Liver (tissue), 8 donors: ENCODE measurements at regions not wholly inside any gene's neighbourhood (a gene's known extent, or its start where the extent isn't known, plus 50 kb on each side); places are given as distances from the start of the nearest gene placed in this dataset.

ENCODE experiments used
- DNase-seq: peaks from one replicate; pipeline ENCODE4 v3.0.0-alpha.2; 2017; ENCODE audit warnings: low spot score
- H3K27ac ChIP-seq, 2 donors: one replicate each; pipeline ENCODE4 v1.7.0; 2013; ENCODE audit warnings: inconsistent platforms in 2 of 2, low read length in 2 of 2, control low read depth in 1 of 2, low read depth in 1 of 2, mild to moderate bottlenecking in 1 of 2
- H3K27me3 ChIP-seq, 4 donors: one replicate each; pipeline versions ENCODE4 v1.6.1 to v1.7.0; 2013; ENCODE audit warnings: low read length in 3 of 4, inconsistent platforms in 1 of 4, mild to moderate bottlenecking in 1 of 4, moderate library complexity in 1 of 4; ENCODE audit not compliant: control insufficient read depth in 4 of 4, insufficient read depth in 4 of 4
- H3K36me3 ChIP-seq, 4 donors: one replicate each; pipeline versions ENCODE4 v1.6.1 to v1.7.0; 2013; ENCODE audit warnings: low read length in 3 of 4, mild to moderate bottlenecking in 3 of 4, low read depth in 1 of 4, moderate library complexity in 1 of 4; ENCODE audit not compliant: control insufficient read depth in 4 of 4, insufficient read depth in 3 of 4
- H3K4me1 ChIP-seq, 4 donors: one replicate each; pipeline versions ENCODE4 v1.6.1 to v1.7.0; 2013; ENCODE audit warnings: low read length in 3 of 4, mild to moderate bottlenecking in 3 of 4, moderate library complexity in 1 of 4; ENCODE audit not compliant: control insufficient read depth in 4 of 4, insufficient read depth in 4 of 4
- H3K4me3 ChIP-seq, 3 donors: one replicate each; pipeline versions ENCODE4 v1.6.1 to v1.7.0; 2013; ENCODE audit warnings: low read length in 3 of 3, control low read depth in 1 of 3, low read depth in 1 of 3, mild to moderate bottlenecking in 1 of 3
- H3K9ac ChIP-seq, 2 donors: one replicate each; pipeline ENCODE4 v1.7.0; 2013; ENCODE audit warnings: low read length in 2 of 2, mild to moderate bottlenecking in 2 of 2, moderate library complexity in 2 of 2, control low read depth in 1 of 2, low read depth in 1 of 2
- H3K9me3 ChIP-seq, 4 donors: one replicate each; pipeline versions ENCODE4 v1.6.1 to v1.7.0; 2013; ENCODE audit warnings: low read length in 3 of 4; ENCODE audit not compliant: control insufficient read depth in 4 of 4
- EGR1 ChIP-seq, 2 donors: IDR thresholded peaks; 2 replicates each; pipeline ENCODE4 v1.6.1; 2016 to 2018; ENCODE audit warnings: antibody characterized with exemption in 2 of 2, low read depth in 2 of 2
- FOXA1 ChIP-seq: IDR thresholded peaks from 2 replicates; pipeline ENCODE4 v1.6.1; 2016; ENCODE audit warnings: antibody characterized with exemption
- GABPA ChIP-seq, 2 donors: IDR thresholded peaks in 1 of 2; conservative IDR thresholded peaks in 1 of 2; 2 replicates each; pipeline ENCODE4 v1.6.1; 2016; ENCODE audit warnings: antibody characterized with exemption in 2 of 2, mild to moderate bottlenecking in 1 of 2, moderate library complexity in 1 of 2
- HNF4A ChIP-seq, 2 donors: conservative IDR thresholded peaks; 2 replicates each; pipeline ENCODE4 v1.6.1; 2016; ENCODE audit warnings: antibody characterized with exemption in 2 of 2, mild to moderate bottlenecking in 2 of 2
- HNF4G ChIP-seq: IDR thresholded peaks from 2 replicates; pipeline ENCODE4 v1.6.1; 2016; ENCODE audit warnings: antibody characterized with exemption
- NR2F2 ChIP-seq: IDR thresholded peaks from 2 replicates; pipeline ENCODE4 v1.6.1; 2016; ENCODE audit warnings: antibody characterized with exemption
- RAD21 ChIP-seq, 2 donors: IDR thresholded peaks; 2 replicates each; pipeline ENCODE4 v1.6.1; 2016; ENCODE audit warnings: antibody characterized with exemption in 2 of 2, mild to moderate bottlenecking in 2 of 2
- RXRA ChIP-seq, 2 donors: IDR thresholded peaks; 2 replicates each; pipeline ENCODE4 v1.6.1; 2017 to 2018; ENCODE audit warnings: antibody characterized with exemption in 2 of 2, mild to moderate bottlenecking in 1 of 2
- SP1 ChIP-seq: IDR thresholded peaks from 2 replicates; pipeline ENCODE4 v1.6.1; 2018; ENCODE audit warnings: antibody characterized with exemption, mild to moderate bottlenecking
- TAF1 ChIP-seq: conservative IDR thresholded peaks from 2 replicates; pipeline ENCODE4 v1.6.1; 2016; ENCODE audit warnings: antibody characterized with exemption, mild to moderate bottlenecking
- YY1 ChIP-seq: IDR thresholded peaks from 2 replicates; pipeline ENCODE4 v1.6.1; 2016; ENCODE audit warnings: antibody characterized with exemption, mild to moderate bottlenecking
- WGBS: extraction: QIAGEN DNeasy Blood & Tissue Kit; methylation state at CpG from one replicate; pipeline ENCODE4 v1.1.7; 2013; 5-methylcytosine and 5-hydroxymethylcytosine counted together
- TF ChIP-seq, protein P1 (sequence below): IDR thresholded peaks from 2 replicates; pipeline ENCODE4 v1.6.1; 2016; ENCODE audit warnings: antibody characterized with exemption
- TF ChIP-seq, protein P2 (sequence below): fragments of 150-350 bp; IDR thresholded peaks from 2 replicates; pipeline ENCODE4 v1.5.1; 2017; ENCODE audit warnings: improper control_type of control experiment, low read depth, low read length; ENCODE audit not compliant: missing input control
- TF ChIP-seq, protein P3 (sequence below): IDR thresholded peaks from 2 replicates; pipeline ENCODE4 v1.6.1; 2016; ENCODE audit warnings: antibody characterized with exemption, mild to moderate bottlenecking
- TF ChIP-seq, protein P4 (sequence below): IDR thresholded peaks from 2 replicates; pipeline ENCODE4 v1.6.1; 2016; ENCODE audit warnings: antibody characterized with exemption
- TF ChIP-seq, protein P5 (sequence below): IDR thresholded peaks from 2 replicates; pipeline ENCODE4 v1.6.1; 2016; ENCODE audit warnings: antibody characterized with exemption
- donor health status: healthy.
- donor health status: healthy.
- donor health status: healthy.
- donor health status: healthy.
- donor health status: healthy.

DNA sequence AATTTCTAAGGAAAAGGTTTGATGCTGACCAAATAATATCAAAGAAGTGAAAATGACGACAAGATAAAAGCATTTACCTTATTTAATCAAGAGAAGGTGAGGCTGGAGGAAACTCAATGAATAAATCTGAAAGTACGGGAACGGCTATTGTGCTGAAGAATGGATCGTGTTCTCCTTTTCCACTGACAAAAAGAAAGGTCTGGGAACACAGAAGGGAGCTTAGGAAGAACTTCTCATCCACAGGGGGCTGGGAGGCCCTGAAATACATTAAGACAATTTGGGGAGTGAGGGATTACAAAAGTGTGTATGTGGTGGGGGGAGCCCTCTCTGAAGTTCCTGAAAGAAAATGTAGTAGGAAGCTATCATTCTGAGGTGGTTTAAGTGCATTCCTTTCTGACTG, 582.3 kb downstream of the SLC4A3 start:
- Histone ChIP-seq H3K27ac (no peak overlapping the region), H3K9ac (no peak overlapping the region), H3K4me3 (no peak overlapping the region), H3K9me3 (no peaks in the 10 kb centered on the region), H3K4me1 (no peaks in the 10 kb centered on the region), H3K36me3 (no peaks in the 10 kb centered on the region), H3K27me3 (no peaks in the 10 kb centered on the region)
- no peak for DNase-seq
- 71% methylated on average over 4 of the region's 4 CpGs for WGBS
- no peak for TF ChIP-seq HNF4G
- TF ChIP-seq YY1, result no peak
- TF ChIP-seq TAF1, result no peak
- no peak for TF ChIP-seq RAD21 (IDR thresholded peaks at IDR 0.05)
- TF ChIP-seq, protein P1, sequence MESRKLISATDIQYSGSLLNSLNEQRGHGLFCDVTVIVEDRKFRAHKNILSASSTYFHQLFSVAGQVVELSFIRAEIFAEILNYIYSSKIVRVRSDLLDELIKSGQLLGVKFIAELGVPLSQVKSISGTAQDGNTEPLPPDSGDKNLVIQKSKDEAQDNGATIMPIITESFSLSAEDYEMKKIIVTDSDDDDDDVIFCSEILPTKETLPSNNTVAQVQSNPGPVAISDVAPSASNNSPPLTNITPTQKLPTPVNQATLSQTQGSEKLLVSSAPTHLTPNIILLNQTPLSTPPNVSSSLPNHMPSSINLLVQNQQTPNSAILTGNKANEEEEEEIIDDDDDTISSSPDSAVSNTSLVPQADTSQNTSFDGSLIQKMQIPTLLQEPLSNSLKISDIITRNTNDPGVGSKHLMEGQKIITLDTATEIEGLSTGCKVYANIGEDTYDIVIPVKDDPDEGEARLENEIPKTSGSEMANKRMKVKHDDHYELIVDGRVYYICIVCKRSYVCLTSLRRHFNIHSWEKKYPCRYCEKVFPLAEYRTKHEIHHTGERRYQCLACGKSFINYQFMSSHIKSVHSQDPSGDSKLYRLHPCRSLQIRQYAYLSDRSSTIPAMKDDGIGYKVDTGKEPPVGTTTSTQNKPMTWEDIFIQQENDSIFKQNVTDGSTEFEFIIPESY, result no peak
- TF ChIP-seq, protein P2, sequence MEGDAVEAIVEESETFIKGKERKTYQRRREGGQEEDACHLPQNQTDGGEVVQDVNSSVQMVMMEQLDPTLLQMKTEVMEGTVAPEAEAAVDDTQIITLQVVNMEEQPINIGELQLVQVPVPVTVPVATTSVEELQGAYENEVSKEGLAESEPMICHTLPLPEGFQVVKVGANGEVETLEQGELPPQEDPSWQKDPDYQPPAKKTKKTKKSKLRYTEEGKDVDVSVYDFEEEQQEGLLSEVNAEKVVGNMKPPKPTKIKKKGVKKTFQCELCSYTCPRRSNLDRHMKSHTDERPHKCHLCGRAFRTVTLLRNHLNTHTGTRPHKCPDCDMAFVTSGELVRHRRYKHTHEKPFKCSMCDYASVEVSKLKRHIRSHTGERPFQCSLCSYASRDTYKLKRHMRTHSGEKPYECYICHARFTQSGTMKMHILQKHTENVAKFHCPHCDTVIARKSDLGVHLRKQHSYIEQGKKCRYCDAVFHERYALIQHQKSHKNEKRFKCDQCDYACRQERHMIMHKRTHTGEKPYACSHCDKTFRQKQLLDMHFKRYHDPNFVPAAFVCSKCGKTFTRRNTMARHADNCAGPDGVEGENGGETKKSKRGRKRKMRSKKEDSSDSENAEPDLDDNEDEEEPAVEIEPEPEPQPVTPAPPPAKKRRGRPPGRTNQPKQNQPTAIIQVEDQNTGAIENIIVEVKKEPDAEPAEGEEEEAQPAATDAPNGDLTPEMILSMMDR, result no peak
- no peak for TF ChIP-seq RXRA (IDR thresholded peaks at IDR 0.05)
- TF ChIP-seq EGR1 (IDR thresholded peaks at IDR 0.05; ENCODE audit: low read depth in 2 of 2), result no peak
- TF ChIP-seq, protein P3, sequence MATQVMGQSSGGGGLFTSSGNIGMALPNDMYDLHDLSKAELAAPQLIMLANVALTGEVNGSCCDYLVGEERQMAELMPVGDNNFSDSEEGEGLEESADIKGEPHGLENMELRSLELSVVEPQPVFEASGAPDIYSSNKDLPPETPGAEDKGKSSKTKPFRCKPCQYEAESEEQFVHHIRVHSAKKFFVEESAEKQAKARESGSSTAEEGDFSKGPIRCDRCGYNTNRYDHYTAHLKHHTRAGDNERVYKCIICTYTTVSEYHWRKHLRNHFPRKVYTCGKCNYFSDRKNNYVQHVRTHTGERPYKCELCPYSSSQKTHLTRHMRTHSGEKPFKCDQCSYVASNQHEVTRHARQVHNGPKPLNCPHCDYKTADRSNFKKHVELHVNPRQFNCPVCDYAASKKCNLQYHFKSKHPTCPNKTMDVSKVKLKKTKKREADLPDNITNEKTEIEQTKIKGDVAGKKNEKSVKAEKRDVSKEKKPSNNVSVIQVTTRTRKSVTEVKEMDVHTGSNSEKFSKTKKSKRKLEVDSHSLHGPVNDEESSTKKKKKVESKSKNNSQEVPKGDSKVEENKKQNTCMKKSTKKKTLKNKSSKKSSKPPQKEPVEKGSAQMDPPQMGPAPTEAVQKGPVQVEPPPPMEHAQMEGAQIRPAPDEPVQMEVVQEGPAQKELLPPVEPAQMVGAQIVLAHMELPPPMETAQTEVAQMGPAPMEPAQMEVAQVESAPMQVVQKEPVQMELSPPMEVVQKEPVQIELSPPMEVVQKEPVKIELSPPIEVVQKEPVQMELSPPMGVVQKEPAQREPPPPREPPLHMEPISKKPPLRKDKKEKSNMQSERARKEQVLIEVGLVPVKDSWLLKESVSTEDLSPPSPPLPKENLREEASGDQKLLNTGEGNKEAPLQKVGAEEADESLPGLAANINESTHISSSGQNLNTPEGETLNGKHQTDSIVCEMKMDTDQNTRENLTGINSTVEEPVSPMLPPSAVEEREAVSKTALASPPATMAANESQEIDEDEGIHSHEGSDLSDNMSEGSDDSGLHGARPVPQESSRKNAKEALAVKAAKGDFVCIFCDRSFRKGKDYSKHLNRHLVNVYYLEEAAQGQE, result no peak
- no peak for TF ChIP-seq FOXA1
- TF ChIP-seq GABPA (IDR thresholded peaks at IDR 0.05 in 1 of 2, conservative IDR thresholded peaks at IDR 0.05 in 1 of 2), result no peak
- TF ChIP-seq NR2F2, result no peak
- TF ChIP-seq, protein P4, sequence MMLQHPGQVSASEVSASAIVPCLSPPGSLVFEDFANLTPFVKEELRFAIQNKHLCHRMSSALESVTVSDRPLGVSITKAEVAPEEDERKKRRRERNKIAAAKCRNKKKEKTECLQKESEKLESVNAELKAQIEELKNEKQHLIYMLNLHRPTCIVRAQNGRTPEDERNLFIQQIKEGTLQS, result no peak
- TF ChIP-seq, protein P5, sequence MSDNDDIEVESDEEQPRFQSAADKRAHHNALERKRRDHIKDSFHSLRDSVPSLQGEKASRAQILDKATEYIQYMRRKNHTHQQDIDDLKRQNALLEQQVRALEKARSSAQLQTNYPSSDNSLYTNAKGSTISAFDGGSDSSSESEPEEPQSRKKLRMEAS, result no peak
- no peak for TF ChIP-seq SP1
- no peak for TF ChIP-seq HNF4A (conservative IDR thresholded peaks at IDR 0.05)
